ENCODE measurements at regions not wholly inside any gene's neighbourhood (a gene's known extent, or its start where the extent isn't known, plus 50 kb on each side); places are given as distances from the start of the nearest gene placed in this dataset.
"Not testable (repeated sequence)": the region's sequence is repeated elsewhere in the genome, so short reads cannot be mapped to it uniquely, and the experiment has no call there.

DNA sequence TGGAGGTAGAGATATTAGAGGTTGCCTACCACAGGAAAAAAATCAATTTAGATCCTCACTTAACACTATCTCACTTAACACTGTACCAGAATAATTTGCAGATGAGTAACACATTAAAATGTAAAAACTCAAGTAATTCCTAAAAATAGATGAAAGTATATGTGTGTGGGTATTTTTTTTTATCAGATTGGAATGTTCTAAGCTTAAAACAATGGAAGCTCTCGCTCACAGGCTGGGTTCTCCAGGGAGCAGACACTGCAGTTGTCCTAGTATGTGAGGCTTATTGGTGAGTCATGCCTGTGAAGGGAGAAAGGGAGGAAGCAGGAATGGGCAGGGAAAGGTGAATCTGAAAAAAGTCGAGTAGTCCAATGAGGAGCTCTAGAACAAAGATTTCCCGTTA is 181.3 kb upstream of the ZNF608 start:
- no peak for DNase-seq

DNA sequence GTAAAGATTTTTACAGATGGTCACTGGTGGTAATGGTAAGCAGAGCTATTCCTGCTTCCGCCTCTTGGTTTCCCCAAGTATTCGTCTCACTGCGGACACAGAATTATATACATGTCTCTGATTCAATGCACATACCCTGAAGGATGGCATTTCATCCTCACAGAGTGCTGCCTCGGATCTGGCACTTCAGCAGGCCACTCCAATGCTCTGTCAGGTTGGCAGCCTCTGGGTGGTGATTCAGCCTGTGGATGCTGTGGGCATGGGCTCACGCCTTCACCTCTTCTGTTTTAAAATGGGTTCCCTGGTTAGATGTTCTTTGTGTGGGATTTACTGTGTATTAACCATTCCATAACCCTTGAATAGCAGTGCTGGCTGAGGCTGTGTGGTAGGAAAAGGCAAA is 182.6 kb upstream of the ZNF608 start:
- no peak for DNase-seq

- no peak for DNase-seq
Observed at GRCh38 chr5:124932791-124933600, 186.6 kb upstream of the ZNF608 start.

GRCh38 chr5:124935065-124935464 is 188.6 kb upstream of the ZNF608 start:
- no peak for DNase-seq

GRCh38 chr5:124936626-124936933 is 190.1 kb upstream of the ZNF608 start:
- no peak for DNase-seq

- no peak for DNase-seq
Observed at GRCh38 chr5:124941051-124942049, 194.9 kb upstream of the ZNF608 start.

- peak in 2 of 4 experiments; percentile 19 to 25 for DNase-seq
Observed at GRCh38 chr5:124948062-124948753, 201.8 kb upstream of the ZNF608 start.

GRCh38 chr5:124948754-124949275 is 202.4 kb upstream of the ZNF608 start:
- no peak for DNase-seq

- no peak for DNase-seq
Observed at GRCh38 chr5:124949862-124950261, 203.4 kb upstream of the ZNF608 start.

DNA sequence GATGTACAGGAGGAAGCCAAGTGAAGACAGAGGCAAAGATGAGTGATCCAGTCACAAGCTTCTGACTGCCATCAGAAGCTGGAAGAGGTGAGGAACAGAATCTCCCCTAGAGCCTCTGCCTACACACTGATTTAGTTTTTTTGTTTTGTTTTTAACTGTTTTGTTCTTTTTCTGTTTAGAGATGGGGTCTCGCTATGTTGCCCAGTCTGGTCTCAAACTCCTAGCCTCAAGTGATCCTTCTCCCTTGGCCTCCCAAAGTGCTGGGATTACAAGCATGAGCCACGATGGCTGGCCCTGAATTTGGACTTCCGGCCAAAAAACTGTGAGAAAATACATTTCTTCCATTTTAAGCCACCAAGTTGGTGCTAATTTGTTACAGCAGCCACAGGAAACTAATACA is 204.7 kb upstream of the ZNF608 start:
- DNase-seq = peak in 3 of 4 experiments; percentile 16 to 34 (median 26)

DNA sequence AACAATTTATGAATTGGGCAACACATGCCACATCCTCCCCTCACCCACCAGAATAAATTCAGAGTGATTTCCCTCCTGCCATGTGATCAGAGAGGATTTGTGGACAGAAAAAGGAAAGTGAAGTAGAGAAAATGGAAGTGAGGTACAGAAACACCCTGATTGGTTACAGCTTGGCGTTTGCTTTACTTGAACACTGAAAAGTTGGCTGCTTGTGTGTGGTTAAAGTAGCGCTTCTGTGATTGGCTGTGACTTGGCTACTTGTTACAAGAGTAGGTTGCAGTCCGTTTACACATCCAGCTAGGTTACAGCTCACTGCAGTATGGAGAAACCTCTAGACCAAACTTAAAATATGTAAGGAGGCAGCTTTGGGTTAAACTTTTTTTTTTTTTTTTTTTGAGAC is 205.2 kb upstream of the ZNF608 start:
- DNase-seq = peak in 2 of 4 experiments; percentile 5 to 34

DNA sequence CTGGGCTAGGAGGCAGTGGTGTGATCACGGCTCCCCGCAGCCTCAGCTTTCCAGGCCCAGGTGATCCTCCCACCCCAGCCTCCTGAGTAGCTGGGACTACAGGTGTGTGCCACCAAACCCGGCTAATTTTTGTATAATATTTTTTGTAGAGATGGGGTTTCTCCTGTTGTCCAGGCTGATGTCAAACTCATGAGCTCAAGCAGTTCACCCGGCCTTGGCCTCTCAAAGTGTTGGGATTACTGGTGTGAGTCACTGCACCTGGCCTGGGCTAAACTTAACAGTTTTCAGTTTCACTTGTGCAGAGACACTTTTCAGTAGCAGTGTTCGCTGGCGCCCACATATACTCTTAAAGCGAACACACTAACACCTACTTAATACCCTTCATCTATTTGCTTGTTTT is 205.6 kb upstream of the ZNF608 start:
- DNase-seq = no peak

DNA sequence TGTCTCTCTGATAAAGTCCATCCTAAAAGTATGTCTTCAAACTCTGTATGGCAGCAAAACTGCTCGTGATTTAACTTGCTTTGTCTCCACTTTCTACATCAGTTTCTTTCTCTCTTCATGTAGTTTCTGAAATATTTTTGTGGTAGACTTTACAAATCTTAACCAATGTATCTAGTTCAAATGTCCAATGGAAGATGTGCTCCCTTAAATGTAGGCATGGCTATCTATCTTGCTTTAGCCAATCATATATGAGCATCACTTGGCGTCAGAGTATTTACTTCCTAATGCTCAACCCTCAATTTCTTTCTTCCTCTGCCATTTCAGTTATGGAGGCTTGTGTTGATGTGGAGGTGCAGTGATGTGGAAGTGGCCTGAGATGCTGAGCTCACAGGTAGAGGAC is 206.1 kb upstream of the ZNF608 start:
- DNase-seq = no peak

DNA sequence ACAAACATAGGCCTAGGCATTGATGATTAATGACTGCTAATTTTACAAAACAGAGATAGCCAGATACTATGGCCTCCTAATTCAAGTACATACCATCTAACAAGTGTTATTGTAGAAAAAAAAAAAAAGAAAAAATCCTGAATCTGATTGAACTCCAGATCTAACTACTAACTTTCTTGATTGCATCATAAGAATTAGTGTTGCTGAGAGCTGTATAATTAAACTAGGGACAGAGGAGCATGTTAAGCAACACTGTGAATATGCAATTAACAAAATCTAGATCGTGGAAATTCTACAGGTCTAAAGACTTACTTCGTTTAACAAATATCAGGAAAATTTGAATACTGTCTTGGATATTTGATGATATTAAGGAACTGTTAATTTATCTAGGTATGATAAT is 208.3 kb upstream of the ZNF608 start:
- no peak for DNase-seq

- no peak for DNase-seq
Observed at GRCh38 chr5:124956471-124957029, 210.1 kb upstream of the ZNF608 start.

DNA sequence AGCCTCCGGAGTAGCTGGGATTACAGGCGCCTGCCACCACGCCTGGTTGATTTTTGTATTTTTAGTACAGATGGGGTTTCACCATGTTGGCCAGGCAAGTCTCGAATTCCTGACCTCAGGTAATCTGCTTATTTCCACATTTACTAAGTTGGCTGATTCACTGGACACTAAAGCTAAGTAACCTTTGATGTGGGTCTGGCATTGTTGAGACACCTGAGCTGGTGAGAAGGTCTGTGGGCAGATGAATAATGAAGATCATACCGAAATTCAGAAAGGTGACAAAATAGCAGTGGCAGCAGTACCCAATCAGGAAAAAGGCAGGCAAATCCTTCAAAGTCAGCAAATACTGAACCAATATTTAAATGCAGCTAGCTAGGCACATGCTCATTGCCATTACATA is 210.6 kb upstream of the ZNF608 start:
- no peak for DNase-seq

DNA sequence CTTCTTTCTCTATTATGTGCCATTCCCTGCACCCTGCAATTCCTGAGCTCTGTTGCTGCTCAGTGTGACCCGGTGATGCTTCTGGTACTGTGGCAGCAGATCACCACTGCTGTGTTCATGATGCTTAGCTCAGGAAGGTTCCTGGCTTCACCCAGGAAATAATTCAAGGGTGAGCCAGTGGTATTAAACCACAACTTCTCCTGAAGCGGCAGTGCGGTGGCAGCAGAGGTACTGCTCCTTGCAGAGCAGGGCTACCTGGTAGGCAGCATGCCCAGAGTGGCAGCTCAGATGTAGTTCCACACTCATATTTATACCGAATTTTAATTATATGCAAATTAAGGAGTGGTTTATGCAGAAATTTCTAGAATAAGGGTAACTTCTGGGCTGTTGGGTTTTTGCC is 213.8 kb upstream of the ZNF608 start:
- no peak for DNase-seq

- DNase-seq = peak; percentile 56 to 81 (median 72)
Observed at GRCh38 chr5:124961521-124961920, 215.1 kb upstream of the ZNF608 start.

DNA sequence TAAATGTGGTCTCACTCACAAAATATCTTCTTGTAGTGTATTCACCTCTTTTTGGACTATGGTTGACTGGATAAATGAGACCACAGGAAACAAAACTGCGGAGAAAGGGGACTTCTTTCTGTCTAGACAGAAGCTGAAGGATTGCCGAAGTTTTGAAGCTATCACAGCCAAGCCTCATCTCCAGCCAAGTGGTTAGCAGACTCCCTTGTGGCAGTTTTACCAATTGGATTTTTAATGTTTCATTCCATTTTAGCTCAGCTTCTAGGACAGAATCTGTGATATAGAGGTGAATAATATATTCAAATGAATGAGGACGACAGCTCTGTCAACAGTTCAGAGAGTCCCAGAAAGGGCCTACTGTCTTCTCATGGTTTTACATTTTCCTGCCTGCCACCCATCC is 215.7 kb upstream of the ZNF608 start:
- no peak for DNase-seq

- no peak for DNase-seq
Observed at GRCh38 chr5:124962735-124963134, 216.3 kb upstream of the ZNF608 start.

DNA sequence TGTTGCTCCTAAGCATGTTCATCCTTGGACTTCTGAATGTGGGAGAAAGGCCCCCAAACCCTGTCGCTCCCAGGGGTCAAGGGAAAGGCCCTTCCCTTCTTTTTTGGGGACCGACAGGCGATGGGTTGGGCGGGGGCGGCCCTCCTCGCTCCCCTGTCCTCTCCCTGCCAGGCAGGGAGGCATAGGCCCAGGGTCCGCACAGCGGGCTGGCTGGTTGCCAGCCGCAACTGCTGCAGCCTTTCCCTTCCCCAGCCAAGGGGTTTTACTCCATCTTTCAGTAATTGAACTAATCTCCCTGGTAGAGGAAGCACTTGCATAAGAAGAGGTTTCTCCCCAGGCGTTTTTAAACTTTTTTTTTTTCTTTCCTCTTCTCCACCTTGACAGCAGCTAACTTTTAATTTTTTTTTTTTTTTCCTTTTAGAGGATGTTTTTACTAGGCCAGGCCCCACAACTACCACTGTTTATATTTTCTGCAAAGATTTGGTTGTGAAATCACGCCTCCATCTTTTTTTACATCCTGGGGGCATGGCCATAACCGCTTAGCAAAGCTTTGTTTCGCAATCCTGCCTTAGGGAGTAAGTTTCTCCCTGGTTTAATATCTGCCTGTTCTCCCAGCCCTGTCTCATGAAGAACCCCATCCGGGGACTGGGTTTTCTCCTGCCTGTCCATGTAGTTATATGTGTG is 216.9 kb upstream of the ZNF608 start:
- peak; percentile 63 to 91 (median 79) for DNase-seq

DNA sequence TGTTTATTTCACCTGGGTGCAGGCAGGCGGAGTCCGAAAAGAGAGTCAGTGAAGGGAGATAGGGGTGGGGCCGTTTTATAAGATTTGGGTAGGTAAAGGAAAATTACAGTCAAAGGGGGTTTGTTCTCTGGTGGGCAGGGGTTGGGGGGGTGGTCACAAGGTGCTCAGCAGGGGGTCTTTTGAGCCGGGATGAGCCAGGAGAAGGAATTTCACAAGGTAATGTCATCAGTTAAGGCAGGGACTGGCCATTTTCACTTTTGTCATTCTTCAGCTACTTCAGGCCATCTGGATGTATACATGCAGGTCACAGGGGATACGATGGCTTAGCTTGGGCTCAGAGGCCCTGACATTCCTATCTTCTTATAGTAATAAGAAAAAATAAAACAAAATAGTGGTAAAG is 220.3 kb upstream of the ZNF608 start:
- DNase-seq = not testable (repeated sequence)
